Stimulated activated naive B cell treated with anti-CD40 and anti-IgM and Interleukin-4, amounts not matched to agents 10 μg/mL and 1 μg/mL and 100 μg/mL, for 72 hours (primary cell): ENCODE measurements at regions not wholly inside any gene's neighbourhood (a gene's known extent, or its start where the extent isn't known, plus 50 kb on each side); places are given as distances from the start of the nearest gene placed in this dataset.
A peak's percentile ranks its signal among the peaks of the same experiment; 100 is the strongest.
"Not testable (repeated sequence)": the region's sequence is repeated elsewhere in the genome, so short reads cannot be mapped to it uniquely, and the experiment has no call there.

ENCODE experiments used
- ATAC-seq, 2 donors: fragments of 150-1000 bp; cut with Tn5 transposase; replicated peaks; 2 replicates each; pipeline ENCODE4 v1.10.0; 2021; ENCODE audit warnings: moderate library complexity in 1 of 2
- DNase-seq: peaks from one replicate; pipeline ENCODE4 v3.0.0; 2021
- H3K27ac Mint-ChIP-seq: one replicate; pipeline ENCODE4 v1.8.0; 2022; ENCODE audit warnings: mild to moderate bottlenecking, mixed read lengths
- H3K27me3 Mint-ChIP-seq, 2 donors: one replicate each; pipeline ENCODE4 v1.8.0; 2022; ENCODE audit warnings: mixed read lengths in 2 of 2
- H3K36me3 Mint-ChIP-seq, 2 donors: one replicate each; pipeline ENCODE4 v1.8.0; 2022; ENCODE audit warnings: mixed read lengths in 2 of 2, mild to moderate bottlenecking in 1 of 2
- H3K4me1 Mint-ChIP-seq, 2 donors: one replicate each; pipeline ENCODE4 v1.8.0; 2022; ENCODE audit warnings: mixed read lengths in 2 of 2, mild to moderate bottlenecking in 1 of 2
- H3K4me3 Mint-ChIP-seq, 2 donors: one replicate each; pipeline ENCODE4 v1.8.0; 2022; ENCODE audit warnings: mild to moderate bottlenecking in 2 of 2, mixed read lengths in 2 of 2, moderate library complexity in 1 of 2
- H3K9me3 Mint-ChIP-seq, 2 donors: one replicate each; pipeline ENCODE4 v1.8.0; 2022; ENCODE audit warnings: mixed read lengths in 2 of 2, mild to moderate bottlenecking in 1 of 2

DNA sequence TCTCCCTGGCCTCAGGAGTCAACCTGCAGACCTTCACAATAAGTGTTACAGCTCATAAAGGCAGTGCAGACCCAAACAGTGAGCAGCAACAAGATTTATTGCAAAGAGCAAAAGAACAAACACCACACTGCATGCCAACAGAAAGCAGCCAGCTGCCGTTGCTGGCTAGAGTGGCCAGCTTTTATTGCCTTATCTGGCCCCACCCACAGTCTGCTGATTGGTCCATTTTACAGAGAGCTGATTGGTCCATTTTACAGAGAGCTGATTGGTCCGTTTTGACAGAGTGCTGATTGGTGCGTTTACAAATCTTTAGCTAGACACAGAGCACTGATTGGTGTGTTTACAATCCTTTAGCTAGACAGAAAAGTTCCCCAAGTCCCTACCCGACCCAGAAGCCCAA lies 885.9 kb upstream of the SPRY2 start:
- H3K27me3 Mint-ChIP-seq, ATAC-seq, DNase-seq, H3K27ac Mint-ChIP-seq, H3K36me3 Mint-ChIP-seq, H3K4me1 Mint-ChIP-seq, H3K9me3 Mint-ChIP-seq, H3K4me3 Mint-ChIP-seq: not testable (repeated sequence)

DNA sequence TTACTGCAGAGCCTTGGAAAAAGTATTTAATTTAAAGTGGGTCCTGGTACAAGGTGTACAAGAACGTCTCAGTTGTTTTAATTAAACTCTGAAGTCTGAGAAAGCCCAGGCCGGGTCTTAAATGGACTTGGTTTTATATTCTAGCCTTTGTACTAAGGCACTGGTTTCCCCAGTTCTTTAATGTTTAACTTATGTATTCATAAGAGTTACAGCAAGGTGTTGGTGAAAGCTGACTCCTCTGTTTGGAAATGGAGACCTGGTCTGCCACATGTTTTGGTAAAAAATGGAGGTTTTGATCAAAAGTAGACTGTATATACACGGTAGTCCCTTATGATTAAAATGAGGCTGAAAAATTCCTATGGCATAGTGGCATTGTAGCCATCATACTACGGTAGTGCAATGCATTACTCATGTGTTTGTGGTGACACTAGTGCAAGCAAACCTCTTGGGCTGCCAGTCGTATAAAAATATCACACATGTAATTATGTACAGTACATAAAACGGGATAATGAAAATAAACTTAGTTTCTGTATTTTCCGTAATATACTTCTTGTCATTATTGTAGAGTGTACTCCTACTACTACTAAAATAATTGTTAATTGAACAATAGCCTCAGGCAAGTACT lies 883.4 kb upstream of the SPRY2 start:
- Mint-ChIP-seq H3K9me3 (peaks cover 0 to 6% of the 10 kb centered on the region in 2 donors), H3K27ac (no peak overlapping the region), H3K36me3 (no peaks in the 10 kb centered on the region), H3K27me3 (no peaks in the 10 kb centered on the region), H3K4me1 (no peaks in the 10 kb centered on the region), H3K4me3 (no peak overlapping the region)
- DNase-seq, result no peak
- no peak for ATAC-seq

DNA sequence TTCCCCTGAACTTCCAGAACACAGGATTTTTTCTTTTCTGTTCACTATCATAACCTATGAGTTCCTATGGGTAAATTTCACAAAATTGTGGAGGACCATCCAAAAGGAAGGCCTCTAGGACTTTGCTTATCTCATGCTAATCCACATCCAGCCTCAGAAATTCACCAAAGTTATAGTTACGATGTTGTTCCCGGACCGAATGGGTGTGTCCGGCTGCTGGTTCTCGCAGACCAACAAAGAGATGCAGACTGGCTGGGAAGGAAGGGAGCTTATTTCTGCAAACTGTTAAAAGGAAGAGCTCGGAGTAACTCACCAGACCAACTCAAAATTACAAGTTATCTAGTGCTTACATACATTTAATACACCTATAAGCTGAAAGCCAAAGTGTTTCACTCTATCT lies 882.9 kb upstream of the SPRY2 start:
- peaks cover 0 to 6% of the 10 kb centered on the region in 2 donors for H3K9me3 Mint-ChIP-seq
- DNase-seq (no peak), ATAC-seq (no peak)
- H3K27ac Mint-ChIP-seq, result no peak overlapping the region
- no peaks in the 10 kb centered on the region for H3K27me3 Mint-ChIP-seq
- H3K36me3 Mint-ChIP-seq, result no peaks in the 10 kb centered on the region
- H3K4me1 Mint-ChIP-seq, result no peaks in the 10 kb centered on the region
- H3K4me3 Mint-ChIP-seq, result no peak overlapping the region

DNA sequence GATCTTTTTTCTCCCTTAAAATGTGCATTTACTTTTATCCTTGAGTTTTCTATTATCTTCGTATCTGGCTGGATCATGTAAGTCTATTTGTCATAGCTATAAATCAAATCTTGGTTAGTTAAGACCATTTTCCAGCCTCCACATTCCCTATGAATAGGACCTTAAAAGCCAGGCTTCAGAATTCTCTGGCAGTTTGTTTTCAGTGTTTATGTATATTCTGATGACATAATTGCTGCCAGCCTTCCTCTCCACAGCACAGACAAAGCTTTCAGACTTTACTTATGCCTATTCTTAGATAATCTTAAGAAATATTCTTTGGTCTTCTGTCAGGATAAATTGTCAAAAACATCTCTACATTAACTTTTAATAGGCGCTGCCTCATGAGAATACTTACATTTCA lies 870.8 kb upstream of the SPRY2 start:
- no peak overlapping the region for H3K4me3 Mint-ChIP-seq
- no peak for DNase-seq
- no peak for ATAC-seq
- H3K4me1 Mint-ChIP-seq, result no peaks in the 10 kb centered on the region
- no peak overlapping the region for H3K27ac Mint-ChIP-seq
- no peaks in the 10 kb centered on the region for H3K27me3 Mint-ChIP-seq
- no peaks in the 10 kb centered on the region for H3K36me3 Mint-ChIP-seq
- H3K9me3 Mint-ChIP-seq, result peaks cover 0 to 1% of the 10 kb centered on the region in 2 donors

DNA sequence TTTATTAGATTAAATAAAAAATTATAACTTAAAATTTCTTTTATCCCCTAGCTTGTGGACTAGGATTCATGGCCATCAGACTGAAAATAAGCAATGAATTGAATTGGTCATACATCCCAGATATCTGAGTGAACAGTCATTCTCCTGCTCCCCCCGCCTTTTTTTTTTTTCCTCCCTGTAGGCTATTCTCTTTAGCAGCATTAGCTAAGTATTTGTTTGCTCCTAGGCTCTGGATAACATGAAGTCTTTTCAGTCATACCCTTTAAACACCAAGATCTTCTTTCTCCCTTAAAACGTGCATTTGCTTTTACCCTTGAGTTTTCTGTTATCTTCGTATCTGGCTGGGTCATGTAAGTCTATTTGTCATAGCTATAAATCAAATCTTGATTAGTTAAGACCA lies 866.7 kb upstream of the SPRY2 start:
- Mint-ChIP-seq H3K27me3 (no peaks in the 10 kb centered on the region), H3K36me3 (no peaks in the 10 kb centered on the region)
- no peak for ATAC-seq

DNA sequence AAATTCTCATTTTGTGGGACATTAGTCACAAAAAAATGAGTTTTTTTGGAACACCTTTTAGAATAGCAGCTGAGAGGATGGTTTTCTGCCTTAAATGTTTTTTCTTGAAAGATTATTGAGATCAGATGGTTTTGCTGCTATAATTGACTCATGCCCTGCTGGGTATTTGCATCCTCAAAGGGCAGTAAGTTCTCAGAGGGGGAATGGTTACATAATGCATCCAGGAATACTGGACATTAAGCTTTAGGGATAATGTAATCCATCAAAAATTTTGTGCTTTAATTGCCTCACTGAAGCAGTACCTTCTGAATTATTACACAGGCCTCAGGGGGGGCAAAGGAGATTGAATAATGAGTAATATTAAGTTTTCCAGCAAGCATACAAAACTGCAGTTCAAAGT lies 866.3 kb upstream of the SPRY2 start:
- ATAC-seq, result no peak
- no peaks in the 10 kb centered on the region for H3K27me3 Mint-ChIP-seq
- H3K4me1 Mint-ChIP-seq, result no peaks in the 10 kb centered on the region

More for the DNA sequence above, 866.7 kb upstream of the SPRY2 start:
- peaks cover 0 to 9% of the 10 kb centered on the region in 2 donors for H3K9me3 Mint-ChIP-seq
- H3K27ac Mint-ChIP-seq, result no peak overlapping the region
- H3K4me1 Mint-ChIP-seq, result no peaks in the 10 kb centered on the region
- no peak for DNase-seq
- H3K4me3 Mint-ChIP-seq, result no peak overlapping the region

DNA sequence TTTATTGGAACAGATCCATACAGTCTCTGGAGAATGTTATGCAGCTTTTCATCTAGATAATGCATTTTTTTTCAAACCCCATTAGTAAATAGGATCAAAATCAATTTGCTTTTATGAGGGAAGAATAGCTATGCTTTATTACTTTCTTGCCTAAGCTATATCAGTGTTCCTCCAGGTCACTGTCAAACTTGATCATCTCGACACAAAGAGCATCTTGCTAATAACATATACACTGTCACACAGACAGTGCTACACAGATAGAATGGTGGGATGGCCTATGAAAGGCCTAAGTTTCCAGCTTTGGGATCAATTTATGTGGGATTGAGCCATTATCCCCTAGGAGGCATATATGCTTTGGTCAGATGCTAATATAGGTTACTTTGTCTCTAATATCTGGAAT lies 862.9 kb upstream of the SPRY2 start:
- Mint-ChIP-seq H3K36me3 (no peaks in the 10 kb centered on the region), H3K27me3 (no peaks in the 10 kb centered on the region), H3K27ac (no peak overlapping the region), H3K4me1 (no peaks in the 10 kb centered on the region), H3K4me3 (no peak overlapping the region), H3K9me3 (peaks cover 2 to 10% of the 10 kb centered on the region in 2 donors)
- ATAC-seq (no peak), DNase-seq (no peak)

More for the DNA sequence above, 866.3 kb upstream of the SPRY2 start:
- H3K36me3 Mint-ChIP-seq, result no peaks in the 10 kb centered on the region
- H3K27ac Mint-ChIP-seq, result no peak overlapping the region
- peaks cover 0 to 9% of the 10 kb centered on the region in 2 donors for H3K9me3 Mint-ChIP-seq
- no peak for DNase-seq
- H3K4me3 Mint-ChIP-seq, result no peak overlapping the region

DNA sequence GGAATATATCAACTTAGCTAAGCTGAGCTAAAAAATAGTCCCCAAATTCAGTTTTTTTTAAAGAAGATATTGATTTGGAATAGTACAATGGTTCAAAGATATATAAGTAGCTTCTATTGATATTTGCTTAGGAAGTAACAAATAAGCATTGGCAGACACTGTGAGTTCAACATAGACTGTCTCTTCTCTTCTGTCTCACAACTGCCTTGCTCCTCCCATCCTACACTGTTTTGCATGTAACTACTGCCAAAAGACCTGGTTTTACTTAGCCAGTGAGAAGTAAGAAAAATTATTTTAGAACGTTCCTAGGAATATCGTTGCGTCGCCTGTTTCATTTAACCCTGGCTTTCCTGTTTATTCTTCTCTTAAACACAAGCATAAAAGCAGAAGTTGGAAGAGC lies 859.0 kb upstream of the SPRY2 start:
- Mint-ChIP-seq H3K27me3 (no peaks in the 10 kb centered on the region), H3K4me3 (no peak overlapping the region), H3K4me1 (no peaks in the 10 kb centered on the region), H3K9me3 (peaks cover 4 to 5% of the 10 kb centered on the region in 2 donors), H3K36me3 (no peaks in the 10 kb centered on the region), H3K27ac (no peak overlapping the region)
- ATAC-seq, result no peak
- DNase-seq, result no peak

DNA sequence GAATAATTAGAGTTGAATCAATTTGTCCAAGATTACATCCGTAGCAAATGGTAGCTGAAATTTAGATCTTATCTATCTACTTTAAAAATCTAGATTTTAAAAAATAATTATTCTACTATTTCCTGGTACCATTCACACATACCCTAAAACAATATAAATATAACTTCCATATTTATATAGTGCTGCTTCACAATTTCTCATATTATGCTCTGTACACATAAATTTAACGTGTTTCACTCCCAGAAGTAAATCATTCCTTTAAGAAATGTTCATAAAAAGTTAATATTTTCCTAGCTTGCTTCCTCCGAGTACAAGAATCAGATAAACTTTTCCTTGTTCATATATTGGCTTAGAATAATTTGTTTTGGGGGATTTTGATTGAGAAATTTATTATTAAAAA lies 857.0 kb upstream of the SPRY2 start:
- ATAC-seq, result no peak
- DNase-seq, result no peak
- Mint-ChIP-seq H3K9me3 (peaks cover 6 to 7% of the 10 kb centered on the region in 2 donors), H3K4me3 (no peak overlapping the region), H3K36me3 (no peaks in the 10 kb centered on the region), H3K4me1 (no peaks in the 10 kb centered on the region), H3K27ac (no peak overlapping the region), H3K27me3 (no peaks in the 10 kb centered on the region)

DNA sequence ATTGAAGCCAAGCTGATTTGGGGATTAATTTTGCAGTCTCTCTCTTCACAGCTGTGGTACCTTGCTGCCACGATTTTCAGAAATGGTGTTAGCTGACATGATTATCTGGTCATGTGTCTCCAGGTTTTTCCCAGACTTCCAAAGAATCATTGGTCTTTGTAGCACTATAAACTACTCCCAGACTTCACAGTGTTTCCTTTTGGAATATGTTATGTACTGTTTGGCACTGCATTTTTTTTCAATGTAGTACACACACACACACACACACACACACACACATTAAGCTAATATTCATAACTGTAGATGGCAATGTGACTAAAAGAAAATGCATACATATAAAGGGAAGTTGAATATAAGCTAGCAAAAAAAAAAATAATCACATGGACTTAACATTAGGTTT lies 856.6 kb upstream of the SPRY2 start:
- Mint-ChIP-seq H3K4me3 (no peak overlapping the region), H3K9me3 (peaks cover 6 to 7% of the 10 kb centered on the region in 2 donors), H3K4me1 (no peaks in the 10 kb centered on the region), H3K36me3 (no peaks in the 10 kb centered on the region), H3K27ac (no peak overlapping the region), H3K27me3 (no peaks in the 10 kb centered on the region)
- ATAC-seq (no peak), DNase-seq (no peak)

DNA sequence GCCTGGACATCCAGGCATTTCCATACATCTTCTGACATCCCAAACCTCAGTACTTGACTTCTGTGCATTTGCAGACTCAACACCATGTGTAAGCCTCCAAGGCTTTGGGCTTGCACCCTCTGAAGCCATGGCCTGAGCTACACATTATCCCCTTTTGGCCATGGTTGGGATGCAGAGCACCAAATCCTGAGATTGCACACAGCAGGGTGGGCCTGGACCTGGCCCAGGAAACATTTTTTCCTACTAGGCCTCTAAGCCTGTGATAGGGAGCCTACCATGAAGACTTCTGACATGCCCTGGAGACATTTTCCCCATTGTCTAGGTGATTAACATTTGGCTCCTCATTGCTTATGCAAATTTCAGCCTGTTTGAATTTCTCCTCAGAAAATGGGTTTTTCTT lies 853.4 kb upstream of the SPRY2 start:
- H3K36me3 Mint-ChIP-seq, result no peaks in the 10 kb centered on the region
- no peaks in the 10 kb centered on the region for H3K27me3 Mint-ChIP-seq
- H3K4me3 Mint-ChIP-seq, result no peak overlapping the region
- DNase-seq, result no peak
- peaks cover 3 to 7% of the 10 kb centered on the region in 2 donors for H3K9me3 Mint-ChIP-seq
- ATAC-seq, result no peak
- no peaks in the 10 kb centered on the region for H3K4me1 Mint-ChIP-seq
- H3K27ac Mint-ChIP-seq, result no peak overlapping the region

DNA sequence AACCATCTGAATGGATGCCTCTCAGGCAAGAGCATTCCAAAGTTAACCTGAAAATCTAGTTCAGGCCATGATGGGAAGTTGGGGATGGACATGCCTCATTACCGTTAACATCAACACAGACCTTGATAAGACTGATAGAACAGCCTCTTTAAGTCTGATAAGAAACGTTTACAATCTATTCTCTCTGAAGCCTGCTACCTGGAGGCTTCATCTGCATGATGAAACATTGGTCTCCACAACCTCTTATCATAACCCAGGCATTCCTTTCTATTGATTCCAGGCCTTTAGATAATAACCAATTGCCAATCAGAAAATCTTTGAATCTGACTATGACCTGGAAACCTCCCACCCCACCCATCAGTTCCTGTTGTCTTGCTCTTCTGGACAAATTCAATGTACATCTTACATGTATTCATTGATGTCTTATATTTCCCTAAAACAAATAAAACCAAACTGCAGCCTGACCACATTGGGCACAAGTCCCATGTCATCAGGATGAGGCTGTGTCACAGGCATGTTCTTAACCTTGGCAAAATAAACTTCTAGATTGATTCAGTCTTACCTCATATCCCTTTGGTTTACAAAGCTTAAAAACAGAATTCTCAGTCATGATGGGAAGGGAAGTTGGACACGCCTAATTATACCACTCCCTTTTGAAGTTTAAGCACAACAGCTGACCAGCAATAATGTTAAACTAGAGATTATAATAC lies 843.8 kb upstream of the SPRY2 start:
- DNase-seq (no peak), ATAC-seq (no peak)
- Mint-ChIP-seq H3K4me3 (no peak overlapping the region), H3K36me3 (no peaks in the 10 kb centered on the region), H3K9me3 (no peaks in the 10 kb centered on the region), H3K27ac (no peak overlapping the region), H3K27me3 (no peaks in the 10 kb centered on the region), H3K4me1 (no peaks in the 10 kb centered on the region)

DNA sequence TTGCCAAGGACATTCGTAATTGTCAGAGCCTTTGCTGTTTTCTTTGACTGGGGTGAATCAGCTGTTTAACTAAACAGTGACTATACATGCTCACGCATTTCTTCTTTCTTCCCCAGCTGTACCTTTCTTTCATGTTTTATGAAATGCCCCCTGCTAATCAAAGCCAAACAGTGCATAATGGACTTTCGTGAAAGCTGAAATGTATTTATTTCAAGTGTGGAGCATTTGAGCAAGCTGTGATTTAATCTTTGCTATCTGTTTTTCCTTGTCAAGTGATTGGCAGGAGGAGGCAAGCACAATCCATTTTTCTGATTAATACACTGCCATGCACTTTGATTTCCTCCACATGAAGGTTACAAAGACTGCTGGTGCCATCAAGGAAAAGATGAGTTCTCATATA lies 831.7 kb upstream of the SPRY2 start:
- Mint-ChIP-seq H3K9me3 (no peaks in the 10 kb centered on the region), H3K36me3 (no peaks in the 10 kb centered on the region), H3K27ac (no peak overlapping the region), H3K4me3 (no peak overlapping the region), H3K4me1 (no peaks in the 10 kb centered on the region), H3K27me3 (no peaks in the 10 kb centered on the region)
- ATAC-seq, result no peak
- no peak for DNase-seq

DNA sequence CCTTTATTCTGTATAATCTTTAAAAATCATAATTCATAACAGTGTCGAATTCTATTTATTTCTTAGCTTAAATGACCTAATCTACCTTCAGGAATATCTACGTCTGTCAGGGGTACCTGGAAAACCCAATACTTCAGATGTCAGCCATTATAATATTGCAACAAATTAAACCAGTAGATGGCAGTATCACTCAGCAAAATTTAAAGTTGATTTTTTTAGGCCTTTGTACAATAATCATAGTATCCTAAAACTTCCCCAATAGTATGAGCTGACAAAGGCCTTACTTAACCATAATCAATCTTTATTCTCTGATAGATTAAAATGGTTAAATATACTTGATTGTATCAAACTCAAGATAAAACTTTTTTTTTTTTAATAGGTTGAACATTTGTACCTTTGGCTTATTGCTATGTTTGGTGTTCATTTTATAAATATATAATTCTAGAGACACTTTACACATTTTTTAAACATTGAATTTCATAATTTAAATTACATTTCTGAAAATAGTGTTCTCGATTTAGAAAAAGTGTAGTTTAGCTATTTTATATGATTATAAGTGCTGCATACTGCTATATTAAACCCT lies 830.2 kb upstream of the SPRY2 start:
- no peak overlapping the region for H3K27ac Mint-ChIP-seq
- H3K4me1 Mint-ChIP-seq, result no peaks in the 10 kb centered on the region
- ATAC-seq (peak; percentile 44 to 48), DNase-seq (no peak)
- H3K4me3 Mint-ChIP-seq, result no peak overlapping the region
- no peaks in the 10 kb centered on the region for H3K27me3 Mint-ChIP-seq
- H3K36me3 Mint-ChIP-seq, result no peaks in the 10 kb centered on the region
- peaks cover 0 to 1% of the 10 kb centered on the region in 2 donors for H3K9me3 Mint-ChIP-seq

DNA sequence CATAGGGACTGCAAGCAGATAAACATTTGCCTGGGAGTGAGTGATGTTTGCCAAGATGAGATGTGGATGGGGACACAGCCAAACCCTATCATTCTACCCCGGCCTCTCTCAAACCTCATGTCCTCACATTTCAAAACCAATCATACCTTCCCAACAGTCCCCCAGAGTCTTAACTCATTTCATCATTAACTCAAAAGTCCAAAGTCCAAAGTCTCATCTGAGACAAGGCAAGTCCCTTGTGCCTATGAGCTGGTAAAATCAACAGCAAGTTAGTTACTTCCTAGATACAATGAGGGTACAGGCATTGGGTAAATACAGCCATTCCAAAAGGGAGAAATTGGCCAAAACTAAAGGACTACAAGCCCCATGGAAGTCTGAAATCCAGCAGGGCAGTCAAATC lies 822.9 kb upstream of the SPRY2 start:
- not testable (repeated sequence) for H3K27me3 Mint-ChIP-seq, H3K9me3 Mint-ChIP-seq, H3K4me3 Mint-ChIP-seq, H3K36me3 Mint-ChIP-seq, H3K27ac Mint-ChIP-seq, H3K4me1 Mint-ChIP-seq, ATAC-seq, DNase-seq
